H1 (cell line): ENCODE measurements at regions not wholly inside any gene's neighbourhood (a gene's known extent, or its start where the extent isn't known, plus 50 kb on each side); places are given as distances from the start of the nearest gene placed in this dataset.

Experiments
- BRCA1 ChIP-seq: IDR thresholded peaks from 2 replicates; pipeline ENCODE4 v1.6.1; 2012; ENCODE audit warnings: low read depth, low read length, improper control_type of control experiment
- CEBPB ChIP-seq: IDR thresholded peaks from 2 replicates; pipeline ENCODE4 v1.6.1; 2012; ENCODE audit warnings: low read depth, low read length
- CHD7 ChIP-seq: fragments of 300-600 bp; sonication (generic); IDR thresholded peaks from 2 replicates; pipeline ENCODE4 v1.7.1; 2012; ENCODE audit warnings: low read length, moderate library complexity, mild to moderate bottlenecking, inconsistent platforms; ENCODE audit not compliant: insufficient replicate concordance
- GTF2F1 ChIP-seq: IDR thresholded peaks from 2 replicates; pipeline ENCODE4 v1.6.1; 2012; ENCODE audit warnings: low read depth, low read length, improper control_type of control experiment, borderline replicate concordance
- HDAC2 ChIP-seq, 2 experiments: fragments of 300-600 bp in 1 of 2; sonication (generic) in 1 of 2; IDR thresholded peaks; 2 replicates each; pipeline ENCODE4 v1.6.1; 2011 to 2012; ENCODE audit warnings: low read depth in 2 of 2, low read length in 2 of 2, mild to moderate bottlenecking in 2 of 2, moderate library complexity in 2 of 2, borderline replicate concordance in 1 of 2, inconsistent platforms in 1 of 2
- KDM5A ChIP-seq: fragments of 200-600 bp; IDR thresholded peaks from 2 replicates; pipeline ENCODE4 v1.7.1; 2012; ENCODE audit warnings: mild to moderate bottlenecking, low read length, inconsistent platforms, mixed read lengths
- POLR2A ChIP-seq, 2 experiments: IDR thresholded peaks; 1 replicate in 1 of 2; 2 replicates in 1 of 2; pipeline ENCODE4 v1.6.1; 2011; ENCODE audit warnings: low read depth in 2 of 2, low read length in 2 of 2, mild to moderate bottlenecking in 2 of 2; ENCODE audit errors: control extremely low read depth in 1 of 2

- TF ChIP-seq CHD7 (no peak), BRCA1 (no peak), POLR2A (IDR thresholded peaks at IDR 0.05; ENCODE audit: control extremely low read depth in 1 of 2, low read depth in 2 of 2, low read length in 2 of 2) (no peak), CEBPB (no peak), HDAC2 (IDR thresholded peaks at IDR 0.05; ENCODE audit: borderline replicate concordance in 1 of 2, low read depth in 2 of 2, low read length in 2 of 2) (no peak), KDM5A (no peak), GTF2F1 (no peak)
Measured at GRCh38 chr10:110418218-110418617, 79.5 kb upstream of the DUSP5 start (continued).
